AML-193 (cell line): ENCODE measurements at regions not wholly inside any gene's neighbourhood (a gene's known extent, or its start where the extent isn't known, plus 50 kb on each side); places are given as distances from the start of the nearest gene placed in this dataset.
"Not testable (repeated sequence)": the region's sequence is repeated elsewhere in the genome, so short reads cannot be mapped to it uniquely, and the experiment has no call there.

Source experiments
- DNase-seq, 2 experiments: peaks; one replicate each; lab custom pipeline; 2025; lab: John Stamatoyannopoulos, UW

DNA sequence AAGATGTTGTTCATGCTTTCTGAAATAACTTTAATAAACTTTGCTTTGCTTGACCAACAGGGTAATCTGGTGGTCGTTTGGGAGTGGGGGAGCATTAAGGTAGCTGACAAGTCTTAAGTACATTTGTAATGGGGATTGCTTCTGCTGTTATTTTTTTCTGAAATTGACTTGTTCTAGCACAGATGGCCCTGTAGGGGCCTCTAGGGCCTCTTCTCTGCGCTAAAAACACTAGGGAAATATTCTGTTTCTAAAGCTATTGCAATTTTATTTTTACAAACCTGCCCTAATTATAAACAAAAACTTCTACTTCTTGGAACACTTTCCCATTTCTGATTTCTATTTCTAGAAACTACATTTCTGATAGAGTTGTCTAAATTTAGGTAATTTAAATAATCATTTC is 191.3 kb upstream of the KCNJ3 start:
- DNase-seq = no peak

DNA sequence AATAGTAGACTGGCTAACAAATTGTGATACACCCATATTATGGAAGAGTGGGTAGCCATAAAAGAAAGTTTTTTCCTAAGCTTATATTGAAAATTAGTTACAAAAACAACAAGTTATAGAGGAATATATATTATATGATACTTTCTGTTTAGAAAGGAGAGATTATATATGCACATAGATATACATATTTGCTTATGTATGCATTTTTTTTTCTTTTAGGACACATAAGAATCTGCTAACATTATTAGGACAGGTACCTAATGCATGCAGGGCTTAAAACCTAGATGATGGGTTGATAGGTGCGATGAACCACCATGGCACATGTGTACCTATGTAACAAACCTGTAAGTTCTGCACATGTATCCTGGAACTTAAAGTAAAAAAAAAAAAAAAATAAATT is 179.6 kb upstream of the KCNJ3 start:
- DNase-seq = no peak

DNA sequence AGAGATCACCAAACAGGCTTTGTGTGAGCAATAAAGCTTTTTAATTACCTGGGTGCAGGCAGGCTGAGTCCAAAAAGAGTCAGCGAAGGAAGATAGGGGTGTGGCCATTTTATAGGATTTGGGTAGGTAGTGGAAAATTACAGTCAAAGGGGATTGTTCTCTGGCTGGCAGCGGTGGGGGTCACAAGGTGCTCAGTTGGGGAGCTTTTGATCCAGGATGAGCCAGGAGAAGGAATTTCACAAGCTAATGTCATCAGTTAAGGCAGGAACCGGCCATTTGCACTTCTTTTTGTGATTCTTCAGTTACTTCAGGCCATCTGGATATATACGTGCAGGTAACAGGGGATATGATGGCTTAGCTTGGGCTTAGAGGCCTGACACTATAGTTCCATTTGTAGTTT is 177.5 kb upstream of the KCNJ3 start:
- DNase-seq = not testable (repeated sequence)

GRCh38 chr2:154526234-154526633 is 172.3 kb upstream of the KCNJ3 start:
- DNase-seq = no peak

- DNase-seq = no peak
These were observed 170.5 kb upstream of the KCNJ3 start for GRCh38 chr2:154527962-154528361.

DNA sequence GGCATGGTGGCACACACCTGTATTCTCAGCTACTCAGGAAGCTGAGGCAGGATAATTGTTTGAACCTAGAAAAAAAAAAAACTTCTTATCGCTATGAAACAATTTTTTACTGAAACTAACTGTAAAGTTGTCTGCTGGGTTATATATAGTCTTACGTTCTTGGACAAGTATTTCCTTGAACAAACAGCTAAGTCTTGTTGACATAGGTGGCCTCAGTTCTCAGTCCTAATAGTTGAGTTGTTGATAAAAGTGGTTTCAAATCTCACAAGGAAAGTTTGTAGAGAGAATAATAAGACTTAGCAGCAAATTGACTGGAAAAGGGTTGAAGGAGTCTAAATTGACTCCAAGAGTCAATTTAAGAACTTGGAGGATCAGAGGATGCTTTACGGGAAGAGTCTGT is 166.5 kb upstream of the KCNJ3 start:
- DNase-seq = no peak

DNA sequence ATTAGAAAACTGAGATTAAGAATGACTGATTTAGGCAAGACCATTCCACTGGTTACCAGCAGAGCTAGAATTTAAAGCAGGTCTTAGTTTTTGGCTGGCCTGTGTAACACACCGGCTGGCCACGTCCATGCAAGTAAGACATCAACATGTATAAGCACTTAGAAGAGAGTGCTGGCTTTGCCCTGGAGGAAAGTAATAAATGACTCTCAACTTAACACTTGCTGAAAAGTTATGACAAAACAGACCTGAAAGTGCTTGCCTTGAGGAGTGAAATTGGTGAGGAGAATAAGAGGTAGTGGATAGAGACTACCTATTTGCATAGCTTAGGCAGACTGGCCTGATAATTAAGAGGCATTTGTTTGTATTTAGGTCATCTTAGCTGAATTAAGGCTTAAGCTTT is 165.7 kb upstream of the KCNJ3 start:
- DNase-seq = no peak

GRCh38 chr2:154533300-154533940 is 165.1 kb upstream of the KCNJ3 start:
- DNase-seq = no peak

DNA sequence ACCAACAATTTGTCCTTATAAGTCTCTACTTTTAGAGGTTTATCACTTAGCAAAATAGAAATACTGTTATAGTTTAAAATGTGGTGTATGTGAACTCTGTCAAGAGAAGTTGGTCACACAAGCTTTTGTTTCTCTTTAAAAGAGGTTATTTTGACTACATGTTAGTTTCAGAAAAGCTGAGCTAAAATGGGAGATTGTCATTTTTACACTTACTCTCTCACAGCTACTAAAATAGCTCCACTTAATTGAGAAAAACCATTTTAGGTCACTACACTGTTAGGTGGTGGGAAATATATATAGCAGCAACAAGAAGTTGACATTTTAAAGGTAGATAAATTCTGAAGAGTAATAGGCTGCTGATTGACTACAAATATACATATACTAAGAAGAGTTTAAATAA is 161.5 kb upstream of the KCNJ3 start:
- DNase-seq = no peak

- DNase-seq = no peak
These were observed 160.5 kb upstream of the KCNJ3 start for GRCh38 chr2:154537843-154538450.

DNA sequence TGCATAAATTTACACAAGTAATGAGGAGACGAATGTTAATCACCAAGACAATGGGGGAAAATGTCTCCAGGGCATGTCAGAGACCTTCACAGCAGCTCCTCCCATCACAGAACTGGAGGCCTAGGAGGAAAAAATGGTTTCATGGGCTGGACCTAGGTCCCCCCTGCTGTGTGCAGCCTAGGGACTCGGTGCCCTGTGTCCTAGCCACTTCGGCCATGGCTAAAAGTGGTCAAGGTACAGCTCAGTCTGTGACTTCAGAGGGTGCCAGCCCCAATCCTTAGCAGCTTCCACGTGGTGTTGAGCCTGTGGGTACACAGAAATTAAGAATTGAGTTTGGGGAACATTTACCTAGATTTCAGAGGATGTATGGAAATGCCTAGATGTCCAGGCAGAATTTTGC is 152.2 kb upstream of the KCNJ3 start:
- no peak for DNase-seq

DNA sequence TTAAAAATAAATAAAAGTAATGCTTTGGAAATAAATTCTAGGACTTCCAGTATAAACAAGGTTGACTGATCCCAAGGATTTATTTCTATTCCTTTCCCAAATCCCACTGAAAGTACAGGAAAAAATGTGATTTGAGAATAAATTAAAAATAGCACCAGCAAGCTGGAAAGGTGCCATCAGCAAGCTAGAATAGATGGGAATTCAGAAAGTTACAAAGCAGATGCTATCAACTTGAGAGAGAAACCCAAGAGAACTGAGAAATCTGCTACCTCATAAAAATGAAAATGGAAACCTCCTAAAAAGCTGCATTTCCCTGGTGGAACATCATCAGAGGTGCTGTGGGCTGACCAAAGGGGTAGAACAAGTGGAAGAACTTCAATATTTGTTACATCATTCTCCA is 148.6 kb upstream of the KCNJ3 start:
- no peak for DNase-seq

GRCh38 chr2:154551649-154552048 is 146.8 kb upstream of the KCNJ3 start:
- no peak for DNase-seq

- no peak for DNase-seq
These were observed 144.4 kb upstream of the KCNJ3 start for GRCh38 chr2:154554046-154554445.

DNA sequence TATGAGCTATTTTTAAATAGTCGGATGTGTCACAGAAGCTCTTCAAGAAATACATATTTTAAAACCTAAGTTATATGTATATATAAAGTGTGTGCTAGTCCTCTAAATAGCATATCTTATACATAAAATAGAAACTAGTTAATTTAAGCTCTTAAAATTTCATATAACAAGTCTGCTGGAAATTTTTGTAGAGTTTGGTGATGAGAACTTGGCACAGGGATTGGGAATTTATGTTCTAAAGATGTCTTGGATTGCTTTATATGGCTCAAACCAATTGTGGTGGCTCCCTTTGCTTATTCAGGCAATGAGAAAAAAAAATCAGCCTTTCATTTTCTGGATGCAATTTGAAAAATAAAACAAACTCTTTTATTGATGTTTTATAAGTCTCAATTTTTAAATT is 142.8 kb upstream of the KCNJ3 start:
- DNase-seq = no peak

DNA sequence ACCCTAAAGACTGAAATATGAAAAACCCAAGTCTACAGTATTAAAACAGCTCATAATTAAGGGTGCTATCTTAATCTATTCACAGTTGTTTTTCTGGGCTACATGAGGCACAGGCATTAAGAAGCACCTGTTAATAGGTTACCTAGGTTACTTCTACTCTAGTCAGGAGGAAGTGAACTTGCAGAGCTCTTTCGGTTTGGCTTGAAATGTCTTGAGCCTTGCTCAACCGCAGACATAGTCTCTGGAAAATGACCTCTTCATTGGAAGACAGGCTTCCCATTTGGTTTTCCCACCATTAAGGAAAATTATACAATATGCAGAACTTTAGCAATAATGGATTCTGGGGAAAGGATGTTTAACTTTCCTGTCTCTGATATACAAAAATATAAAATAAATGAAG is 142.3 kb upstream of the KCNJ3 start:
- no peak for DNase-seq

DNA sequence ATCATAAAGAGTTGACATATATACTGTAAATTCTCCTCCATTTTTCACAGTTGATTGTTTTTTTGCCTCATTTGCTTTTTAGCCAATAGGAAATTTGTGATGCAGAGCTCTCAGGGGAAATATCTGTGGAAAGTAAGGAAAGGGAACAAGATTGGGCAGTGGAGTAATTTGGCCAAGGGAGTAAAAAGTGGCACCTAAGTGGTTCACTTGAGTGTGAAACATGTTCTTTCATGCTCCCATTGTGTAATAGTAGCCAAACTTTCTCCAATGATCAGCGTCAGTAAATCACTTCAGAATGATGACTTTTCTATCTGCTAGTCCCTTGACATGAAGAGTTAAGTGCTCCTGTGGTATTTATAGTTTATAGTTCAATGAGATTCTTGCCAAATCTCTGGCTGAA is 141.9 kb upstream of the KCNJ3 start:
- no peak for DNase-seq

DNA sequence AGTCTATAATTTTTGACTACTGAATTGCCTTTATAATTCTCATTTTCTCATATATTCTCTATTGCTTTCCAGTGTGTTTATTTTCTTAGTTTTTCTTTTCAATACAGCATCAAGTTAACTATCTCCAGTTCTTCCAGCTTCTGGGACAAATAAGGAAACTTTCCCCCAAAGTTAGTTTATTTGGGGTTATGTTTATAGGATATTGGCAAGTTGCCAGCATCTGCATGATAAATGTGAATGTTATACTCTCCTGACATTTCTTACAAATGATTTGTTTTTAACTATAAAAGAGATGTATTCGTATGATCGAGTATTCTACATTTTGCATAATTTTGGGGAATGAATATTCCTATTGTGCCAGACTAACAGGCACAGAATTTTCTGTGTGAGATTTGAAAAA is 140.6 kb upstream of the KCNJ3 start:
- DNase-seq = no peak

DNA sequence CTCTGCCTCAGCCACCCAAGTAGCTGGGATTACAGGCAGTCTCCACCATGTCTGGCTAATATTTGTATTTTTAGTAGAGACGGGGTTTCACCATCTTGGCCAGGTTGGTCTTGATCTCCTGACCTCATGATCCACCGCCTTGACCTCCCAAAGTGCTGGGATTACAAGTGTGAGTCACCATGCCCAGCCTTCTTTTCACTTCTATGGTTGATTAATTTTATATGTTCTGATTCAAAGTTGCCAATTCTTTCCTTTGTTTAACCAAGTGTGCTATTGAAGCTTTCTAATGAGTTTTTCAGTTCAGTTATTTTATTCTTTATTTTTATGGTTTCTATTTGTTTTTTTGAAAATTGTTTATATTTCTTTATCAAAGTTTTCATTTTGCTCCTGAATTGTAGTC is 133.1 kb upstream of the KCNJ3 start:
- DNase-seq = no peak

- DNase-seq = no peak
These were observed 130.1 kb upstream of the KCNJ3 start for GRCh38 chr2:154568413-154568812.

- DNase-seq = no peak
These were observed 128.0 kb upstream of the KCNJ3 start for GRCh38 chr2:154570501-154570900.

DNA sequence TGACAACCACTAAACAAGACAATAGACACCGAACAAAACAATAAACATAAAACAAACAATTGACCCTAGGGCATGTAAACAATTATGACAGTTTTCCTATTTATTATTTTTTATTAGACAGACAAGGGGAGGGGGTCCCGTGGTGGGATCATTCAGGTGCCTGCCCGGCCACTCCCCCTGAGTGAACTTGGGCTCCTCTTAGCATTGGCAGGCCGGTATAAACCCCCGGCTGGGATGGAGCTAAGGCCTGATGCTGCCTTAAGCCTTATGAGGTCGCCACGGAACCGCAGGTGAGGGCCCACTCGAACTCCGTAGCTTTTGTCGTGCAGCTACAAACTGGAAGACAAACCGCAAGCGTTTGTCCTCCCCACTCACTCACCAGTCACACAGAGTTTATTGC is 121.8 kb upstream of the KCNJ3 start:
- not testable (repeated sequence) for DNase-seq

GRCh38 chr2:154577390-154577789 is 121.1 kb upstream of the KCNJ3 start:
- no peak for DNase-seq

- DNase-seq = no peak
These were observed 117.7 kb upstream of the KCNJ3 start for GRCh38 chr2:154580767-154581166.
